GM10266 (cell line): ENCODE measurements at regions not wholly inside any gene's neighbourhood (a gene's known extent, or its start where the extent isn't known, plus 50 kb on each side); places are given as distances from the start of the nearest gene placed in this dataset.

Experiments
- DNase-seq: peaks from one replicate; pipeline ENCODE4 v3.0.0; 2012; ENCODE audit errors: extremely low spot score
- TF ChIP-seq, protein P1 (sequence below): IDR thresholded peaks from 2 replicates; pipeline ENCODE4 v1.5.1; 2012; ENCODE audit warnings: mild to moderate bottlenecking, low read depth; ENCODE audit not compliant: control insufficient read depth, insufficient read depth; ENCODE audit errors: missing control alignments

DNA sequence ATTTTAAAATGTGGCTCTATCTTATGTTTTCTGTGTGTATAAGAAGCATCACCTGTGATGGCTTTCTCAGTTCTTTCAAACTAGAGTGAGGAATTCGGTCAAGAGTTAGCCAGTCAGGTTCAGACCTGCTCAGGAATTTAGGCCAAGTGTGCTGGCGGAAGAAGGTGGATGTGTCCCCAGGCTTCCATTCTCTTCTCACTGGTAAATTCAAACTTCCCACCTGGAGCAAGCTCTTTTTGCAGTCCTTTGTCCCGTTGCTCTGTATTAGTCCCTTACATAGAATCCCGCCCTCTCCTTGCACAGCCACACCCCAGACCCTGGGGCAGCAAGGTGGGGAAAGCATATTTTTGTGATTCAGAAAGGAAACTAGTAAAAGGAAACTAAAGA lies 124.7 kb upstream of the PWP1 start:
- TF ChIP-seq, protein P1, sequence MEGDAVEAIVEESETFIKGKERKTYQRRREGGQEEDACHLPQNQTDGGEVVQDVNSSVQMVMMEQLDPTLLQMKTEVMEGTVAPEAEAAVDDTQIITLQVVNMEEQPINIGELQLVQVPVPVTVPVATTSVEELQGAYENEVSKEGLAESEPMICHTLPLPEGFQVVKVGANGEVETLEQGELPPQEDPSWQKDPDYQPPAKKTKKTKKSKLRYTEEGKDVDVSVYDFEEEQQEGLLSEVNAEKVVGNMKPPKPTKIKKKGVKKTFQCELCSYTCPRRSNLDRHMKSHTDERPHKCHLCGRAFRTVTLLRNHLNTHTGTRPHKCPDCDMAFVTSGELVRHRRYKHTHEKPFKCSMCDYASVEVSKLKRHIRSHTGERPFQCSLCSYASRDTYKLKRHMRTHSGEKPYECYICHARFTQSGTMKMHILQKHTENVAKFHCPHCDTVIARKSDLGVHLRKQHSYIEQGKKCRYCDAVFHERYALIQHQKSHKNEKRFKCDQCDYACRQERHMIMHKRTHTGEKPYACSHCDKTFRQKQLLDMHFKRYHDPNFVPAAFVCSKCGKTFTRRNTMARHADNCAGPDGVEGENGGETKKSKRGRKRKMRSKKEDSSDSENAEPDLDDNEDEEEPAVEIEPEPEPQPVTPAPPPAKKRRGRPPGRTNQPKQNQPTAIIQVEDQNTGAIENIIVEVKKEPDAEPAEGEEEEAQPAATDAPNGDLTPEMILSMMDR, result no peak
- no peak for DNase-seq

DNA sequence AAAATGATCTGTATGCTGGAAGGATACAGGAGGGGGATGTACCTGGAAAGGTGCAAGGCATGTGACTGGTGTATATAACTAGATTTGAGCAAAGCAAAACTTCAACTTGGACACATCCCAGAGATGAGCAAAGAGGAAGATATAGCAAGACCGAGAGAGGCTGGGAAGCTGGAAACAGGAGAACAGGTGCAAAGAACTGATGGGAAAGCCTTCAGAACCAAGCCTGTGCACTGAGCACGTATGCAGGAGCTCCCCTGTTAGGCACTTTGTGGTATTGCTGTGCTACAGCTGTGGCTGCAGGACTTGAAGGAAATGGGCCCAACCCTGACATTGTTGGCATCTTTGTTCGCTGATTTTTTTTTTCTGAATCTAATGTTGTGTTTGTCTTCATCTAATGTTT lies 120.7 kb upstream of the PWP1 start:
- no peak for DNase-seq
- TF ChIP-seq, protein P1, result peak; percentile 42

GRCh38 chr12:107565551-107565950 lies 120.0 kb upstream of the PWP1 start:
- TF ChIP-seq, protein P1, result no peak
- DNase-seq, result no peak

DNA sequence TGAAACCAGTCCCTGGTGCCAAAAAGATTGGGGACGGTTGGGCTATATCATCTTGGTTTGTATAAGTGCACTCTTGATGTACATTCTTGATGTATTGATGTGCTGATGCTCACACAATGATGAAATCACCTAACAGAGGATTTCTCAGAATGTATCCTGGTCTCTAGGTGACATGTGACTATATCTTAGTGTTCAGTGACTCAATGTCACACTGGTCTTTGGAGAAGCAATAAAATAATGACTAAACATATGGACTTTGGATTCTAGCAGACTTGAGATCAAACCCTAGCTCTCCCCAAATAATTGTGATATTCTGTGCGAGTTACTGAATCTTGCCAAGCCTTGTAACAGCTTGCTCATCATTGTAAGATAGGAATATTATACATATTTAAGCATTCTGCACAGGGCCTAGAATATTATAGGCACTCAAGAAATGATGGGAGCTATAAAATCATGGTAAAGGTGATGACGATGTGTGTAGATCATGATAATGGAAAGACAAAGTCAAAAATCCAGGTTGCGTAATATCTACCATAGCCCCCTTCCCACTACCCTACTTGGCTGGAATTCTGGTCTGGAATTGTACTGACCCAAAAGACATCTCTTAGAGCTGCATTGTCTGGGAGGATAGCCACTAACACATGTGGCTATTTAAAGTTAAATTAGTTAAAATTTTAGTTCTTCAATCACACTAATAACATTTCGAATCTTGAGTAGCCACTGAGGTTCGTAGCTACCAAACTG lies 117.6 kb upstream of the PWP1 start:
- TF ChIP-seq, protein P1, result no peak
- no peak for DNase-seq

- no peak for DNase-seq
- TF ChIP-seq, protein P1, result no peak
These were observed 116.9 kb upstream of the PWP1 start for GRCh38 chr12:107568718-107569117.

GRCh38 chr12:107570721-107571120 lies 114.9 kb upstream of the PWP1 start:
- TF ChIP-seq, protein P1, result no peak
- no peak for DNase-seq

DNA sequence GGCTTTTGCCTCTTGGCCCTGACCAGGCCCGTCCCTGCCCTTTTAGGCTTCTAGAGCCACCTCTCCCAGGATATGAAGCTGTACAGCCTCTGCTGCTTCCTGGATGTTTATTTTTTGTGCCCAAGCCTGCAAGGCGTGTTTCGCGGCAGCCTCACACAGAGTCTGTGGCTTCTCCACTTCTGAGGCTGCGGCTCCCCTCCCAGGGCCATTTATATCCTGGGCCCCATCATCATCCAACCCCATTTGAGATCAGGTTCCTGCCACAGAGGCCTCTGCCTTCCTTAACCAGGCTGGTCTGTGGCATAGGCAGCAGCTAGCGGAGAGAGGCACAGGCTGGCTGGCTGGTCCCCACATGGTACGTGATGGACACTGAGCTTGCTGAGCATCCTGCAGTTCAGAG lies 114.1 kb upstream of the PWP1 start:
- DNase-seq, result no peak
- TF ChIP-seq, protein P1, result no peak
